Ishikawa (cell line): ENCODE measurements at regions not wholly inside any gene's neighbourhood (a gene's known extent, or its start where the extent isn't known, plus 50 kb on each side); places are given as distances from the start of the nearest gene placed in this dataset.

ENCODE experiments used
- EP300 ChIP-seq: IDR thresholded peaks from 2 replicates; pipeline ENCODE4 v1.6.1; 2012; ENCODE audit warnings: borderline replicate concordance
- MAX ChIP-seq: IDR thresholded peaks from 2 replicates; pipeline ENCODE4 v1.6.1; 2012
- RAD21 ChIP-seq: IDR thresholded peaks from 2 replicates; pipeline ENCODE4 v1.6.1; 2012; ENCODE audit warnings: low read depth
- TAF1 ChIP-seq: IDR thresholded peaks from 2 replicates; pipeline ENCODE4 v1.6.1; 2012; ENCODE audit warnings: low read depth, mild to moderate bottlenecking

DNA sequence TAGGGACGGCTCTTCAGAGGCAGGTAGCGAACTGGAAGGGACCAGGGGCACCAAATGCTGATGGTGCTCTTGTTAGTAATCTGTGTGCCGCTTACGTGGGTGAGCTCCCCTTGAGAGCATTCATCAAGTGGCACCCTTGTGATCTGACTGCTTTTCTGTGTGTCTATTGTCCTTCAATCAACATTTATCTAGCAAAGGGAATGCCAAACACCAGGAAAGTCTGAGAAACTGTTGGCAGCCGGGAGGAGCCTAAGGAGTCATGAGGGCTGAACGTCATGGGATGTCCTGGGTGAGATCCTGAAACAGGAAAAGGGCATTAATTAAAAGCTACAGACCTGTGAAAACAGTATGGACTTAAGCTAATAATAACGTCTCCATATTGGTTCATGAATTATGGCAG is 733.1 kb downstream of the TYW1 start:
- TF ChIP-seq MAX = no peak
- TF ChIP-seq EP300 = no peak
- TF ChIP-seq RAD21 = no peak
- no peak for TF ChIP-seq TAF1
